ENCODE measurements at regions not wholly inside any gene's neighbourhood (a gene's known extent, or its start where the extent isn't known, plus 50 kb on each side); places are given as distances from the start of the nearest gene placed in this dataset.
"Not testable (repeated sequence)": the region's sequence is repeated elsewhere in the genome, so short reads cannot be mapped to it uniquely, and the experiment has no call there.

GRCh38 chr22:22052548-22053139 is 70.1 kb upstream of the TOP3B start:
- DNase-seq: not testable (repeated sequence)

- not testable (repeated sequence) for DNase-seq
Measured at GRCh38 chr22:22051032-22051431, 68.4 kb upstream of the TOP3B start.

GRCh38 chr22:22050141-22050775 is 67.7 kb upstream of the TOP3B start:
- no peak for DNase-seq

- no peak for DNase-seq
Measured at GRCh38 chr22:22049684-22050083, 67.1 kb upstream of the TOP3B start.

- DNase-seq: no peak
Measured at GRCh38 chr22:22048981-22049531, 66.5 kb upstream of the TOP3B start.

GRCh38 chr22:22048318-22048942 is 65.8 kb upstream of the TOP3B start:
- no peak for DNase-seq

GRCh38 chr22:22047776-22048175 is 65.2 kb upstream of the TOP3B start:
- DNase-seq: no peak

GRCh38 chr22:22047266-22047665 is 64.7 kb upstream of the TOP3B start:
- no peak for DNase-seq

- DNase-seq: no peak
Measured at GRCh38 chr22:22046370-22046769, 63.8 kb upstream of the TOP3B start.

- DNase-seq: no peak
Measured at GRCh38 chr22:22045571-22046335, 63.2 kb upstream of the TOP3B start.

- DNase-seq: no peak
Measured at GRCh38 chr22:22044153-22044552, 61.6 kb upstream of the TOP3B start.

- no peak for DNase-seq
Measured at GRCh38 chr22:22043296-22044078, 60.9 kb upstream of the TOP3B start.

GRCh38 chr22:22042599-22043295 is 60.2 kb upstream of the TOP3B start:
- no peak for DNase-seq

GRCh38 chr22:22042009-22042408 is 59.4 kb upstream of the TOP3B start:
- no peak for DNase-seq

- no peak for DNase-seq
Measured at GRCh38 chr22:22040908-22041307, 58.3 kb upstream of the TOP3B start.

GRCh38 chr22:22040472-22040871 is 57.9 kb upstream of the TOP3B start:
- DNase-seq: no peak

- no peak for DNase-seq
Measured at GRCh38 chr22:22039286-22040074, 56.9 kb upstream of the TOP3B start.

- no peak for DNase-seq
Measured at GRCh38 chr22:22038178-22038880, 55.7 kb upstream of the TOP3B start.

GRCh38 chr22:22037740-22038139 is 55.2 kb upstream of the TOP3B start:
- DNase-seq: no peak

GRCh38 chr22:22037229-22037628 is 54.6 kb upstream of the TOP3B start:
- DNase-seq: no peak

Data from activated CD4-positive, CD25-positive, alpha-beta regulatory T cell treated with anti-CD3 and anti-CD28 coated beads, Interleukin-2, amount 50 U/mL, for 72 hours (primary cell).